GM23338 (cell line): ENCODE measurements at regions not wholly inside any gene's neighbourhood (a gene's known extent, or its start where the extent isn't known, plus 50 kb on each side); places are given as distances from the start of the nearest gene placed in this dataset.

Source experiments
- ATAC-seq: fragments of 200-7000 bp; cut with Tn5 transposase; 3 replicates; pipeline ENCODE4 v1.9.1; 2020
- DNase-seq: peaks from one replicate; pipeline ENCODE4 v3.0.0-alpha.2; 2015; ENCODE audit warnings: low spot score
- H2AFZ ChIP-seq: fragments of 200-600 bp; sonication (generic); 2 replicates; pipeline ENCODE4 v1.8.0; 2016; ENCODE audit warnings: antibody characterized with exemption, mild to moderate bottlenecking, moderate library complexity
- H3F3A ChIP-seq: fragments of 200-600 bp; sonication (generic); replicated peaks from 2 replicates; pipeline ENCODE4 v1.8.0; 2017; ENCODE audit warnings: antibody characterized with exemption, mixed run types, low read depth
- H3K27ac ChIP-seq: fragments of 200-600 bp; sonication (generic); 2 replicates; pipeline ENCODE4 v1.6.1; 2016; ENCODE audit warnings: low read depth
- H3K27me3 ChIP-seq: fragments of 200-600 bp; sonication (generic); 2 replicates; pipeline ENCODE4 v1.8.0; 2016; ENCODE audit warnings: mild to moderate bottlenecking, mixed run types, moderate library complexity; ENCODE audit not compliant: insufficient read depth
- H3K36me3 ChIP-seq: fragments of 200-600 bp; sonication (generic); 2 replicates; pipeline ENCODE4 v1.8.0; 2016; ENCODE audit warnings: mild to moderate bottlenecking; ENCODE audit not compliant: insufficient read depth
- H3K4me1 ChIP-seq: fragments of 200-600 bp; sonication (generic); 2 replicates; pipeline ENCODE4 v1.8.0; 2016; ENCODE audit warnings: mild to moderate bottlenecking, moderate library complexity; ENCODE audit not compliant: insufficient read depth
- H3K4me2 ChIP-seq: fragments of 200-600 bp; sonication (generic); 2 replicates; pipeline ENCODE4 v1.7.1; 2017; ENCODE audit warnings: mixed run types
- H3K4me3 ChIP-seq: fragments of 200-600 bp; sonication (generic); 2 replicates; pipeline ENCODE4 v1.6.1; 2016; ENCODE audit warnings: mixed run types
- H3K79me2 ChIP-seq: fragments of 200-600 bp; sonication (generic); replicated peaks from 2 replicates; pipeline ENCODE4 v1.8.0; 2017; ENCODE audit warnings: mild to moderate bottlenecking; ENCODE audit not compliant: insufficient read depth
- H3K9me2 ChIP-seq: fragments of 200-600 bp; sonication (generic); 2 replicates; pipeline ENCODE4 v1.8.0; 2017; ENCODE audit not compliant: insufficient read depth
- H4K20me1 ChIP-seq: fragments of 200-600 bp; sonication (generic); replicated peaks from 2 replicates; pipeline ENCODE4 v1.8.0; 2017; ENCODE audit warnings: mild to moderate bottlenecking; ENCODE audit not compliant: insufficient read depth
- H3K27ac Mint-ChIP-seq: 2 replicates; pipeline ENCODE4 v1.8.0; 2020; ENCODE audit warnings: inconsistent platforms, mild to moderate bottlenecking, moderate library complexity, mixed read lengths
- H3K27me3 Mint-ChIP-seq: 3 replicates; pipeline ENCODE4 v1.8.0; 2022; ENCODE audit warnings: low read depth, mild to moderate bottlenecking, moderate library complexity, mixed read lengths, inconsistent platforms; ENCODE audit not compliant: insufficient read depth, poor library complexity
- H3K36me3 Mint-ChIP-seq: 3 replicates; pipeline ENCODE4 v1.8.0; 2021; ENCODE audit warnings: low read depth, mild to moderate bottlenecking, inconsistent platforms, moderate library complexity, mixed read lengths
- H3K4me1 Mint-ChIP-seq: 3 replicates; pipeline ENCODE4 v1.8.0; 2020; ENCODE audit warnings: mild to moderate bottlenecking, inconsistent platforms, mixed read lengths
- H3K4me3 Mint-ChIP-seq: 3 replicates; pipeline ENCODE4 v1.8.0; 2021; ENCODE audit warnings: moderate library complexity, mild to moderate bottlenecking, inconsistent platforms, mixed read lengths
- H3K9me3 Mint-ChIP-seq: 3 replicates; pipeline ENCODE4 v1.8.0; 2020; ENCODE audit warnings: moderate library complexity, mild to moderate bottlenecking, inconsistent platforms, mixed read lengths
- EZH2phosphoT487 ChIP-seq: fragments of 200-600 bp; sonication (generic); IDR thresholded peaks from one replicate; pipeline ENCODE4 v1.8.1; 2018; ENCODE audit warnings: antibody characterized with exemption; ENCODE audit not compliant: unreplicated experiment
- JUNB ChIP-seq: IDR thresholded peaks from one replicate; pipeline ENCODE4 v1.6.1; 2016; ENCODE audit warnings: antibody characterized with exemption; ENCODE audit not compliant: unreplicated experiment
- POLR2AphosphoS5 ChIP-seq: IDR thresholded peaks from 2 replicates; pipeline ENCODE4 v1.6.1; 2016; ENCODE audit warnings: antibody characterized with exemption, low read depth
- STAT1 ChIP-seq: IDR thresholded peaks from one replicate; pipeline ENCODE4 v1.6.1; 2016; ENCODE audit warnings: antibody characterized with exemption; ENCODE audit not compliant: unreplicated experiment
- ZNF114 ChIP-seq: fragments of 250-450 bp; sonication (Bioruptor Pico); IDR thresholded peaks from 2 replicates; pipeline ENCODE4 v1.5.0; 2020; ENCODE audit warnings: mild to moderate bottlenecking, moderate library complexity
- ZNF331 ChIP-seq: fragments of 250-450 bp; sonication (Bioruptor Pico); IDR thresholded peaks from 2 replicates; pipeline ENCODE4 v1.5.0; 2020; ENCODE audit warnings: low read depth, mild to moderate bottlenecking, moderate library complexity
- TF ChIP-seq, protein P1 (sequence below), 2 experiments: fragments of 200-600 bp in 1 of 2; sonication (generic) in 1 of 2; conservative IDR thresholded peaks; 2 replicates each; pipeline versions ENCODE4 v1.5.1 to v1.6.1; 2016 to 2017; ENCODE audit warnings: antibody characterized with exemption in 2 of 2, low read depth in 2 of 2, mild to moderate bottlenecking in 2 of 2, moderate library complexity in 1 of 2
- TF ChIP-seq, protein P2 (sequence below): IDR thresholded peaks from 2 replicates; pipeline ENCODE4 v1.6.1; 2016; ENCODE audit warnings: antibody characterized with exemption
- TF ChIP-seq, protein P3 (sequence below): IDR thresholded peaks from one replicate; pipeline ENCODE4 v1.6.1; 2018; ENCODE audit warnings: antibody characterized with exemption; ENCODE audit not compliant: unreplicated experiment

DNA sequence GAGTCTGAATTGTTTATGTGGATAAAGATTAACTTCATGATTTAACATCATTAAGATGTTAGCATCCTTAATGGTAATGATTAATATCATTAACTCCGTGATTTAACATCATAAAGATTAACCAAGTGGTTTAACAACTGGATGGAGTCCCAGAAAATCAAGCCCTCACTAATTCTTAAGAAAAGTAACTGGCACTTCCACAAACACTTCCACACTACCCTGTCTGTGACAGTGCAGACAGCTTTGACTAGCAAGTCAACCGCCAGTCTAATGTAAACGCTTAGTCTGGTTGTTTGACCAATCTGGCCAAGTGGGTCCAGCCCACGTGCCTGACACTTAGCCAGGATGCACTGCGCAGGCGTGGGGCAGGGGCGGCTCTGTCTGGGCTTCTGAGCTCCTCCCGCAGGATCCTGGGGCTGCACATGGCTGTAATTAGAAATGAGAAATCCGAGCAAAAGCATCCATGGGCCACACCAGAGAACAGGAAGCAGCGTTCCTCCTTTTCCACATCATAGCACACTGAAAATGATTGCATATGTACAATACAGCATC is 424.2 kb downstream of the FOXA2 start:
- Mint-ChIP-seq H3K27ac (no peak overlapping the region), H3K27me3 (peaks cover 2% of the 10 kb centered on the region), H3K4me1 (peaks cover 4% of the 10 kb centered on the region; the same call in 2 of the 3 replicates), H3K36me3 (no peaks in the 10 kb centered on the region), H3K4me3 (no peak overlapping the region), H3K9me3 (no peaks in the 10 kb centered on the region)
- H3K4me2 ChIP-seq = no peak overlapping the region
- no peak overlapping the region for H3K4me3 ChIP-seq
- H3K4me1 ChIP-seq = no peaks in the 10 kb centered on the region
- no peaks in the 10 kb centered on the region for H3K79me2 ChIP-seq
- no peaks in the 10 kb centered on the region for H3K27me3 ChIP-seq
- ATAC-seq (no peak), DNase-seq (no peak)
- H3K9me2 ChIP-seq = no peaks in the 10 kb centered on the region
- H3K36me3 ChIP-seq = no peaks in the 10 kb centered on the region
- TF ChIP-seq ZNF331 (CRISPR knock-in tag) (no peak), STAT1 (no peak), POLR2AphosphoS5 (no peak)
- TF ChIP-seq, protein P1, sequence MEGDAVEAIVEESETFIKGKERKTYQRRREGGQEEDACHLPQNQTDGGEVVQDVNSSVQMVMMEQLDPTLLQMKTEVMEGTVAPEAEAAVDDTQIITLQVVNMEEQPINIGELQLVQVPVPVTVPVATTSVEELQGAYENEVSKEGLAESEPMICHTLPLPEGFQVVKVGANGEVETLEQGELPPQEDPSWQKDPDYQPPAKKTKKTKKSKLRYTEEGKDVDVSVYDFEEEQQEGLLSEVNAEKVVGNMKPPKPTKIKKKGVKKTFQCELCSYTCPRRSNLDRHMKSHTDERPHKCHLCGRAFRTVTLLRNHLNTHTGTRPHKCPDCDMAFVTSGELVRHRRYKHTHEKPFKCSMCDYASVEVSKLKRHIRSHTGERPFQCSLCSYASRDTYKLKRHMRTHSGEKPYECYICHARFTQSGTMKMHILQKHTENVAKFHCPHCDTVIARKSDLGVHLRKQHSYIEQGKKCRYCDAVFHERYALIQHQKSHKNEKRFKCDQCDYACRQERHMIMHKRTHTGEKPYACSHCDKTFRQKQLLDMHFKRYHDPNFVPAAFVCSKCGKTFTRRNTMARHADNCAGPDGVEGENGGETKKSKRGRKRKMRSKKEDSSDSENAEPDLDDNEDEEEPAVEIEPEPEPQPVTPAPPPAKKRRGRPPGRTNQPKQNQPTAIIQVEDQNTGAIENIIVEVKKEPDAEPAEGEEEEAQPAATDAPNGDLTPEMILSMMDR (conservative IDR thresholded peaks at IDR 0.05; ENCODE audit: low read depth in 2 of 2) = no peak
- no peaks in the 10 kb centered on the region for H3F3A ChIP-seq
- H2AFZ ChIP-seq = no peak overlapping the region
- H3K27ac ChIP-seq = no peak overlapping the region
- H4K20me1 ChIP-seq = no peaks in the 10 kb centered on the region

DNA sequence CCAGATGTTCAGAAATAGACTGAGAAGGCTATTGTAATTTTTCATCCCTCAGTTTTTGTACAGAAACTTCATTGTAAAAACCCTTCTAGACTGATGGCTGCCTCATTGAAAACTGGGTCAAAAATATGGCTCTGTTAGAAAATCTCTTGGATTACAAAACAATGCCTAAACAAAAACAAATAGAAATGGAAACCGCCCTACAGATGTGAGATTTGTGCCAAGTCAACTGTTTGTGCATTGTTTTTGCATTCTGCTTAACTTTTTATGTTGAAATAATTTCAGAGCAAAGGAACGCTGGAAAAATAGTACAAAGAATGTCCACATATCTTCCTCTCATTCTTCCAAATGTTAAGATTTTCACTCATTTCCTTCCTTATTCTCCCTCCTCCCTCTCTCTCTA is 425.1 kb downstream of the FOXA2 start:
- Histone ChIP-seq H3K27ac (no peak overlapping the region), H3F3A (no peaks in the 10 kb centered on the region), H3K27me3 (no peaks in the 10 kb centered on the region), H2AFZ (no peak overlapping the region), H3K4me3 (no peak overlapping the region), H4K20me1 (no peaks in the 10 kb centered on the region), H3K79me2 (no peaks in the 10 kb centered on the region), H3K36me3 (no peaks in the 10 kb centered on the region), H3K9me2 (no peaks in the 10 kb centered on the region), H3K4me1 (no peaks in the 10 kb centered on the region), H3K4me2 (no peak overlapping the region)
- Mint-ChIP-seq H3K9me3 (no peaks in the 10 kb centered on the region), H3K27ac (no peak overlapping the region), H3K4me1 (peaks cover 4% of the 10 kb centered on the region; the same call in 2 of the 3 replicates), H3K36me3 (no peaks in the 10 kb centered on the region), H3K4me3 (no peak overlapping the region), H3K27me3 (peaks cover 2% of the 10 kb centered on the region)
- DNase-seq (no peak), ATAC-seq (no peak)
- TF ChIP-seq JUNB = no peak
- TF ChIP-seq, protein P1 (conservative IDR thresholded peaks at IDR 0.05; ENCODE audit: low read depth in 2 of 2) = no peak
- TF ChIP-seq ZNF114 (CRISPR knock-in tag) = no peak
- TF ChIP-seq, protein P2, sequence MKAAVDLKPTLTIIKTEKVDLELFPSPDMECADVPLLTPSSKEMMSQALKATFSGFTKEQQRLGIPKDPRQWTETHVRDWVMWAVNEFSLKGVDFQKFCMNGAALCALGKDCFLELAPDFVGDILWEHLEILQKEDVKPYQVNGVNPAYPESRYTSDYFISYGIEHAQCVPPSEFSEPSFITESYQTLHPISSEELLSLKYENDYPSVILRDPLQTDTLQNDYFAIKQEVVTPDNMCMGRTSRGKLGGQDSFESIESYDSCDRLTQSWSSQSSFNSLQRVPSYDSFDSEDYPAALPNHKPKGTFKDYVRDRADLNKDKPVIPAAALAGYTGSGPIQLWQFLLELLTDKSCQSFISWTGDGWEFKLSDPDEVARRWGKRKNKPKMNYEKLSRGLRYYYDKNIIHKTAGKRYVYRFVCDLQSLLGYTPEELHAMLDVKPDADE = no peak
- no peak for TF ChIP-seq POLR2AphosphoS5
- TF ChIP-seq, protein P3, sequence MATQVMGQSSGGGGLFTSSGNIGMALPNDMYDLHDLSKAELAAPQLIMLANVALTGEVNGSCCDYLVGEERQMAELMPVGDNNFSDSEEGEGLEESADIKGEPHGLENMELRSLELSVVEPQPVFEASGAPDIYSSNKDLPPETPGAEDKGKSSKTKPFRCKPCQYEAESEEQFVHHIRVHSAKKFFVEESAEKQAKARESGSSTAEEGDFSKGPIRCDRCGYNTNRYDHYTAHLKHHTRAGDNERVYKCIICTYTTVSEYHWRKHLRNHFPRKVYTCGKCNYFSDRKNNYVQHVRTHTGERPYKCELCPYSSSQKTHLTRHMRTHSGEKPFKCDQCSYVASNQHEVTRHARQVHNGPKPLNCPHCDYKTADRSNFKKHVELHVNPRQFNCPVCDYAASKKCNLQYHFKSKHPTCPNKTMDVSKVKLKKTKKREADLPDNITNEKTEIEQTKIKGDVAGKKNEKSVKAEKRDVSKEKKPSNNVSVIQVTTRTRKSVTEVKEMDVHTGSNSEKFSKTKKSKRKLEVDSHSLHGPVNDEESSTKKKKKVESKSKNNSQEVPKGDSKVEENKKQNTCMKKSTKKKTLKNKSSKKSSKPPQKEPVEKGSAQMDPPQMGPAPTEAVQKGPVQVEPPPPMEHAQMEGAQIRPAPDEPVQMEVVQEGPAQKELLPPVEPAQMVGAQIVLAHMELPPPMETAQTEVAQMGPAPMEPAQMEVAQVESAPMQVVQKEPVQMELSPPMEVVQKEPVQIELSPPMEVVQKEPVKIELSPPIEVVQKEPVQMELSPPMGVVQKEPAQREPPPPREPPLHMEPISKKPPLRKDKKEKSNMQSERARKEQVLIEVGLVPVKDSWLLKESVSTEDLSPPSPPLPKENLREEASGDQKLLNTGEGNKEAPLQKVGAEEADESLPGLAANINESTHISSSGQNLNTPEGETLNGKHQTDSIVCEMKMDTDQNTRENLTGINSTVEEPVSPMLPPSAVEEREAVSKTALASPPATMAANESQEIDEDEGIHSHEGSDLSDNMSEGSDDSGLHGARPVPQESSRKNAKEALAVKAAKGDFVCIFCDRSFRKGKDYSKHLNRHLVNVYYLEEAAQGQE = no peak
- TF ChIP-seq EZH2phosphoT487 = no peak
